LHCN-M2 (cell line): ENCODE measurements at regions not wholly inside any gene's neighbourhood (a gene's known extent, or its start where the extent isn't known, plus 50 kb on each side); places are given as distances from the start of the nearest gene placed in this dataset.
A peak's percentile ranks its signal among the peaks of the same experiment; 100 is the strongest.

ENCODE experiments used
- DNase-seq: peaks from one replicate; pipeline ENCODE4 v3.0.0-alpha.2; 2012; ENCODE audit warnings: low read depth

- no peak for DNase-seq
Observed at GRCh38 chr6:137776786-137777686, 90.0 kb upstream of the TNFAIP3 start.

GRCh38 chr6:137777687-137778075 lies 89.4 kb upstream of the TNFAIP3 start:
- DNase-seq: no peak

- DNase-seq: no peak
Observed at GRCh38 chr6:137779982-137780381, 87.1 kb upstream of the TNFAIP3 start.

- DNase-seq: no peak
Observed at GRCh38 chr6:137780447-137781034, 86.5 kb upstream of the TNFAIP3 start.

GRCh38 chr6:137781639-137782038 lies 85.4 kb upstream of the TNFAIP3 start:
- no peak for DNase-seq

GRCh38 chr6:137782166-137783039 lies 84.7 kb upstream of the TNFAIP3 start:
- no peak for DNase-seq

- DNase-seq: no peak
Observed at GRCh38 chr6:137783710-137784109, 83.3 kb upstream of the TNFAIP3 start.

- DNase-seq: no peak
Observed at GRCh38 chr6:137784583-137784982, 82.5 kb upstream of the TNFAIP3 start.

GRCh38 chr6:137787016-137787415 lies 80.0 kb upstream of the TNFAIP3 start:
- DNase-seq: no peak

GRCh38 chr6:137788248-137788647 lies 78.8 kb upstream of the TNFAIP3 start:
- no peak for DNase-seq

GRCh38 chr6:137791281-137792159 lies 75.5 kb upstream of the TNFAIP3 start:
- no peak for DNase-seq

- DNase-seq: no peak
Observed at GRCh38 chr6:137792160-137793033, 74.7 kb upstream of the TNFAIP3 start.

- no peak for DNase-seq
Observed at GRCh38 chr6:137793805-137794515, 73.1 kb upstream of the TNFAIP3 start.

GRCh38 chr6:137794516-137795201 lies 72.4 kb upstream of the TNFAIP3 start:
- no peak for DNase-seq

GRCh38 chr6:137795501-137795900 lies 71.6 kb upstream of the TNFAIP3 start:
- no peak for DNase-seq

- no peak for DNase-seq
Observed at GRCh38 chr6:137798261-137798660, 68.8 kb upstream of the TNFAIP3 start.

GRCh38 chr6:137798846-137799245 lies 68.2 kb upstream of the TNFAIP3 start:
- DNase-seq: no peak

GRCh38 chr6:137799950-137800568 lies 67.0 kb upstream of the TNFAIP3 start:
- DNase-seq: peak; percentile 67
